ENCODE measurements at regions not wholly inside any gene's neighbourhood (a gene's known extent, or its start where the extent isn't known, plus 50 kb on each side); places are given as distances from the start of the nearest gene placed in this dataset.

DNA sequence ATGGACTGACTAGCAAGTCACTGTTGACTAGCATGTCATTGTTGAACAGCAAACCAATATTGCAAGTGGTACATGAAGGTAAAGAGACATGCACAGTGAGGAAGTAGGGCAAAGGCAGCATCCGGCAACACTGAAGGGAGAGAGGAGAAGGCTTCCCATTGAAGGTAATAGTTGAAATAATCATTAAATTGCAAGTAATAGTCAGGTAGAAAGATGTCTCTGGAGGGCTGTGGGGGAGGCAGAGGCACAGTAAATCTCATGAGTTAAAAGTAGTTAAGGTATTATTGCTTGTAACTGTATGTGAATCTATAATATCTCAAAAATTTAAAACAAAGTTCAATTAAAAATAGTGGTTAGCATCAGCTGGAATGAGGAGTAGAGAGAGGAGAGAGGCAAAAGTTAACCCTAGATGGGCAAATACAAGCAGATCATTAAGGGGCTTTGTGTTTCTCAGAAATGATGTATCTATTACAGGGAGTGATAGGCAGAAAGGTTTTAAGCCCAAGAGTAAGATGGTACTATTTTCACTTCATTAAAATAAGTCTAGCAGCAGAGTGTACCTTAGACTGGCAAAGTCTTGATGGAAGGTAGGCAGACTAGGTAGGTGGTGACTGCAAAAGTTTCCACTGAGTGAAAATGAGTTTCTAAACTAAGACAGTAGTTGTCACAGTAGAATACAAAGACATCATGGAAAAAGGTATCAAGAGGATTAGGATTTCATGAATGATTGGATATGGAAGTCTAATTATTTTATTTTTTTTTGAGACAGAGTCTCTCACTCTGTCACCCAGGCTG lies 776.6 kb downstream of the RAB28 start:
- POLR2A ChIA-PET: no interaction called here
- ATAC-seq (ENCODE audit: poor library complexity): no peak
- Mint-ChIP-seq H3K4me3 (no peak overlapping the region), H3K9me3 (peaks cover 3% of the 10 kb centered on the region), H3K27ac (no peak overlapping the region), H3K27me3 (no peaks in the 10 kb centered on the region), H3K36me3 (ENCODE audit: low read depth) (no peaks in the 10 kb centered on the region), H3K4me1 (ENCODE audit: low read depth) (no peaks in the 10 kb centered on the region)
- Histone ChIP-seq H3K27ac (ENCODE audit: low read depth in 1 of 2, low read length in 2 of 2) (no peak overlapping the region), H3K27me3 (ENCODE audit: control insufficient read depth in 1 of 2, insufficient read depth in 2 of 2, low read length in 2 of 2) (no peaks in the 10 kb centered on the region), H3K9me3 (ENCODE audit: control insufficient read depth in 1 of 2, insufficient read depth in 1 of 2, low read length in 2 of 2) (peaks cover 0 to 4% of the 10 kb centered on the region in 2 experiments), H3K36me3 (ENCODE audit: insufficient read depth, low read length) (no peaks in the 10 kb centered on the region), H3K4me1 (ENCODE audit: insufficient read depth, low read length) (no peaks in the 10 kb centered on the region), H3K4me3 (ENCODE audit: low read length) (no peak overlapping the region)
- TF ChIP-seq, protein P1, sequence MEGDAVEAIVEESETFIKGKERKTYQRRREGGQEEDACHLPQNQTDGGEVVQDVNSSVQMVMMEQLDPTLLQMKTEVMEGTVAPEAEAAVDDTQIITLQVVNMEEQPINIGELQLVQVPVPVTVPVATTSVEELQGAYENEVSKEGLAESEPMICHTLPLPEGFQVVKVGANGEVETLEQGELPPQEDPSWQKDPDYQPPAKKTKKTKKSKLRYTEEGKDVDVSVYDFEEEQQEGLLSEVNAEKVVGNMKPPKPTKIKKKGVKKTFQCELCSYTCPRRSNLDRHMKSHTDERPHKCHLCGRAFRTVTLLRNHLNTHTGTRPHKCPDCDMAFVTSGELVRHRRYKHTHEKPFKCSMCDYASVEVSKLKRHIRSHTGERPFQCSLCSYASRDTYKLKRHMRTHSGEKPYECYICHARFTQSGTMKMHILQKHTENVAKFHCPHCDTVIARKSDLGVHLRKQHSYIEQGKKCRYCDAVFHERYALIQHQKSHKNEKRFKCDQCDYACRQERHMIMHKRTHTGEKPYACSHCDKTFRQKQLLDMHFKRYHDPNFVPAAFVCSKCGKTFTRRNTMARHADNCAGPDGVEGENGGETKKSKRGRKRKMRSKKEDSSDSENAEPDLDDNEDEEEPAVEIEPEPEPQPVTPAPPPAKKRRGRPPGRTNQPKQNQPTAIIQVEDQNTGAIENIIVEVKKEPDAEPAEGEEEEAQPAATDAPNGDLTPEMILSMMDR (IDR thresholded peaks at IDR 0.05): no peak
- no peak for DNase-seq
- intact Hi-C loops (cut with DNase I, micrococcal nuclease): no loop called here
- CTCF ChIA-PET: no interaction called here

DNA sequence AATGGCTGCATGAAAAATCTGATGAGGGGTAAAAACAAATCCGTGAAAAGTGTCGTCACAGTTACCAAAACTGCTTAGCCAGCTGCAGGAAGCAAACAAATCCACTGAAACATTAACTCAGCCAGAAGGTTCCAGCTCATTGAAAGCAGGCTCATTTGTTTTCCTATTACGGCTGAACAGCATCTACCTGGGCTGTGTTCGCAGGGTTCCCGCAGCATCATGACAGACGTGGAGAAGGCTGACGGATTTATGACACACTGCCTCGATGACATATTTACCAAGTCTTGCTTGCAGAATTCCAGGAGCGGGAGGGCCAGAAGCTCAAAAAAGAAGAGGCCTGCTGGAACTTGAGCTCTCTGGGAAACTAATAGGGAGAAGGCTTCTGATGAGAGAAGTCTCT lies 781.1 kb downstream of the RAB28 start:
- TF ChIP-seq, protein P1 (IDR thresholded peaks at IDR 0.05): no peak
- ATAC-seq (ENCODE audit: poor library complexity) (no peak), DNase-seq (no peak)
- no peaks in the 10 kb centered on the region for H3K9me3 Mint-ChIP-seq
- Histone ChIP-seq H3K9me3 (ENCODE audit: control insufficient read depth in 1 of 2, insufficient read depth in 1 of 2, low read length in 2 of 2) (no peaks in the 10 kb centered on the region), H3K4me1 (ENCODE audit: insufficient read depth, low read length) (no peaks in the 10 kb centered on the region), H3K27ac (ENCODE audit: low read depth in 1 of 2, low read length in 2 of 2) (no peak overlapping the region), H3K27me3 (ENCODE audit: control insufficient read depth in 1 of 2, insufficient read depth in 2 of 2, low read length in 2 of 2) (no peaks in the 10 kb centered on the region), H3K4me3 (ENCODE audit: low read length) (no peak overlapping the region), H3K36me3 (ENCODE audit: insufficient read depth, low read length) (no peaks in the 10 kb centered on the region)
- no peaks in the 10 kb centered on the region for H3K36me3 Mint-ChIP-seq (ENCODE audit: low read depth)
- ChIA-PET CTCF (no interaction called here), POLR2A (no interaction called here)
- H3K4me1 Mint-ChIP-seq (ENCODE audit: low read depth): no peaks in the 10 kb centered on the region
- H3K4me3 Mint-ChIP-seq: no peak overlapping the region
- H3K27ac Mint-ChIP-seq: no peak overlapping the region
- H3K27me3 Mint-ChIP-seq: no peaks in the 10 kb centered on the region
- intact Hi-C loops (cut with DNase I, micrococcal nuclease): no loop called here

DNA sequence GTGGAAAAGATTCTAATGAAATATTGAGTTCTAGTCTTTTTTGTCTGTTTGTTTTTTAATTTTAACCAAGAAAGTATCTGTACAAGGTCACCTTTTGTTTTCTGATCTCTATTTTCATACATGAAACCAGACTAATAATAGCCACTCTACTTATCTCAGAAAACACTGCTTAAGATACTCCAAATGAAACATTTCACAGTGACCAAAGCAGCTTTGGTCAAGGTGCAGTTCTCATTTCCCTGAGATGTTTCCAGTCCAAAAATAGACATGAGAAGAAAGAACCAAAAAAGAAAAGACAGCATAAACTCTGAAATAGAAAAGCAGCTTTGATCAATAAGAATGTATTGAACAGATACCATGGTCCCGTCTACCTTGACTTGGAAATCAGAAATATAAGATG lies 782.8 kb downstream of the RAB28 start:
- no peaks in the 10 kb centered on the region for H3K27me3 Mint-ChIP-seq
- no peak overlapping the region for H3K4me3 Mint-ChIP-seq
- no peaks in the 10 kb centered on the region for H3K4me1 Mint-ChIP-seq (ENCODE audit: low read depth)
- Histone ChIP-seq H3K4me1 (ENCODE audit: insufficient read depth, low read length) (no peaks in the 10 kb centered on the region), H3K27ac (ENCODE audit: low read depth in 1 of 2, low read length in 2 of 2) (no peak overlapping the region), H3K36me3 (ENCODE audit: insufficient read depth, low read length) (no peaks in the 10 kb centered on the region), H3K27me3 (ENCODE audit: control insufficient read depth in 1 of 2, insufficient read depth in 2 of 2, low read length in 2 of 2) (no peaks in the 10 kb centered on the region), H3K9me3 (ENCODE audit: control insufficient read depth in 1 of 2, insufficient read depth in 1 of 2, low read length in 2 of 2) (no peaks in the 10 kb centered on the region), H3K4me3 (ENCODE audit: low read length) (no peak overlapping the region)
- no peaks in the 10 kb centered on the region for H3K9me3 Mint-ChIP-seq
- ATAC-seq (ENCODE audit: poor library complexity) (no peak), DNase-seq (no peak)
- H3K27ac Mint-ChIP-seq: no peak overlapping the region
- CTCF ChIA-PET: no interaction called here
- TF ChIP-seq, protein P1 (IDR thresholded peaks at IDR 0.05): no peak
- POLR2A ChIA-PET: no interaction called here
- intact Hi-C loops (cut with DNase I, micrococcal nuclease): no loop called here
- H3K36me3 Mint-ChIP-seq (ENCODE audit: low read depth): no peaks in the 10 kb centered on the region
